Right lobe of liver (tissue), 6 donors: ENCODE measurements at regions not wholly inside any gene's neighbourhood (a gene's known extent, or its start where the extent isn't known, plus 50 kb on each side); places are given as distances from the start of the nearest gene placed in this dataset.
A peak's percentile ranks its signal among the peaks of the same experiment; 100 is the strongest.

Source experiments
- ATAC-seq, 4 donors: fragments of 200-7000 bp; cut with Tn5 transposase; one replicate each; pipeline ENCODE4 v1.9.1; 2020; ENCODE audit warnings: mild to moderate bottlenecking in 4 of 4, moderate library complexity in 4 of 4
- DNase-seq, 3 donors: peaks; one replicate each; pipeline ENCODE4 v3.0.0-alpha.2; 2020
- H3K27ac ChIP-seq, 3 donors: fragments of 200-600 bp; one replicate each; pipeline ENCODE4 v1.8.0; 2022
- H3K27me3 ChIP-seq, 2 donors: fragments of 200-600 bp; one replicate each; pipeline ENCODE4 v1.8.0; 2022
- H3K36me3 ChIP-seq, 4 donors: fragments of 200-600 bp; sonication (generic) in 1 of 4; one replicate each; pipeline versions ENCODE4 v1.5.1 to v1.8.0; 2017 to 2022; ENCODE audit warnings: control low read depth in 1 of 4
- H3K4me1 ChIP-seq, 4 donors: fragments of 200-600 bp; sonication (generic) in 1 of 4; one replicate each; pipeline versions ENCODE4 v1.5.1 to v1.8.0; 2017 to 2022; ENCODE audit warnings: control low read depth in 1 of 4
- H3K4me3 ChIP-seq, 3 donors: fragments of 200-600 bp; one replicate each; pipeline ENCODE4 v1.8.0; 2022
- H3K9me3 ChIP-seq, 4 donors: fragments of 200-600 bp; sonication (generic) in 1 of 4; one replicate each; pipeline versions ENCODE4 v1.5.1 to v1.8.0; 2017 to 2022; ENCODE audit warnings: control low read depth in 1 of 4
- POLR2A ChIP-seq: fragments of 450-650 bp; IDR thresholded peaks from one replicate; pipeline ENCODE4 v1.6.1; 2017; ENCODE audit warnings: antibody characterized with exemption, mild to moderate bottlenecking
- WGBS: methylation state at CpG from one replicate; pipeline ENCODE4 v1.1.6; 2018; ENCODE audit warnings: low coverage, low lambda C conversion rate; ENCODE audit not compliant: insufficient coverage; ENCODE audit errors: missing lambda C conversion rate; 5-methylcytosine and 5-hydroxymethylcytosine counted together
- intact Hi-C, 2 donors: fragments of 100-400 bp; cut with DNase I; formaldehyde crosslinking; loops; one replicate each; pipeline versions ENCODE4 v1.11.2 to v1.14.1; 2022
- TF ChIP-seq, protein P1 (sequence below), 4 donors: fragments of 200-600 bp in 3 of 4; fragments of 450-650 bp in 1 of 4; IDR thresholded peaks; one replicate each; pipeline versions ENCODE4 v1.5.1 to v1.8.0; 2016 to 2022; ENCODE audit warnings: antibody characterized with exemption in 4 of 4, mild to moderate bottlenecking in 2 of 4
- donor health status: DM: no; HTN: yes; CAD: no.
- donor health status: DM: no; HTN: no; CAD: no.
- donor health status: DM: no; HTN: no; CAD: no.
- donor health status: DM: no; HTN: yes; CAD: no.
- donor health status: DM: no; HTN: yes; CAD: no.

- no peaks in the 10 kb centered on the region for H3K9me3 ChIP-seq
- DNase-seq, result no peak
Measured at GRCh38 chr13:82747958-82748357, 1134.3 kb downstream of the SLITRK1 start.

GRCh38 chr13:82747291-82747690 is 1135.0 kb downstream of the SLITRK1 start:
- no peaks in the 10 kb centered on the region for H3K36me3 ChIP-seq
- WGBS, result 12% methylated on average over 1 of the region's 1 CpG
- no peak for DNase-seq
- no peaks in the 10 kb centered on the region for H3K9me3 ChIP-seq
- no peaks in the 10 kb centered on the region for H3K27me3 ChIP-seq
- intact Hi-C loops, result no loop called here
- no peak overlapping the region for H3K4me3 ChIP-seq
- no peak overlapping the region for H3K27ac ChIP-seq
- H3K4me1 ChIP-seq, result no peaks in the 10 kb centered on the region
- ATAC-seq, result no peak
- no peak for TF ChIP-seq POLR2A
- TF ChIP-seq, protein P1, sequence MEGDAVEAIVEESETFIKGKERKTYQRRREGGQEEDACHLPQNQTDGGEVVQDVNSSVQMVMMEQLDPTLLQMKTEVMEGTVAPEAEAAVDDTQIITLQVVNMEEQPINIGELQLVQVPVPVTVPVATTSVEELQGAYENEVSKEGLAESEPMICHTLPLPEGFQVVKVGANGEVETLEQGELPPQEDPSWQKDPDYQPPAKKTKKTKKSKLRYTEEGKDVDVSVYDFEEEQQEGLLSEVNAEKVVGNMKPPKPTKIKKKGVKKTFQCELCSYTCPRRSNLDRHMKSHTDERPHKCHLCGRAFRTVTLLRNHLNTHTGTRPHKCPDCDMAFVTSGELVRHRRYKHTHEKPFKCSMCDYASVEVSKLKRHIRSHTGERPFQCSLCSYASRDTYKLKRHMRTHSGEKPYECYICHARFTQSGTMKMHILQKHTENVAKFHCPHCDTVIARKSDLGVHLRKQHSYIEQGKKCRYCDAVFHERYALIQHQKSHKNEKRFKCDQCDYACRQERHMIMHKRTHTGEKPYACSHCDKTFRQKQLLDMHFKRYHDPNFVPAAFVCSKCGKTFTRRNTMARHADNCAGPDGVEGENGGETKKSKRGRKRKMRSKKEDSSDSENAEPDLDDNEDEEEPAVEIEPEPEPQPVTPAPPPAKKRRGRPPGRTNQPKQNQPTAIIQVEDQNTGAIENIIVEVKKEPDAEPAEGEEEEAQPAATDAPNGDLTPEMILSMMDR (IDR thresholded peaks at IDR 0.05), result no peak

More at GRCh38 chr13:82747958-82748357, 1134.3 kb downstream of the SLITRK1 start:
- Histone ChIP-seq H3K27me3 (no peaks in the 10 kb centered on the region), H3K4me3 (no peak overlapping the region), H3K36me3 (no peaks in the 10 kb centered on the region), H3K27ac (no peak overlapping the region), H3K4me1 (no peaks in the 10 kb centered on the region)
- no peak for ATAC-seq
- intact Hi-C loops, result no loop called here
- WGBS, result 59% methylated on average over 1 of the region's 1 CpG
- TF ChIP-seq, protein P1 (IDR thresholded peaks at IDR 0.05), result no peak
- no peak for TF ChIP-seq POLR2A

GRCh38 chr13:82740442-82740841 is 1141.8 kb downstream of the SLITRK1 start:
- no peaks in the 10 kb centered on the region for H3K27me3 ChIP-seq
- DNase-seq (no peak), ATAC-seq (no peak)
- no peaks in the 10 kb centered on the region for H3K36me3 ChIP-seq
- no peaks in the 10 kb centered on the region for H3K4me1 ChIP-seq
- no peaks in the 10 kb centered on the region for H3K9me3 ChIP-seq
- H3K4me3 ChIP-seq, result no peak overlapping the region
- 59% methylated on average over 3 of the region's 4 CpGs for WGBS
- TF ChIP-seq, protein P1 (IDR thresholded peaks at IDR 0.05), result no peak
- no peak for TF ChIP-seq POLR2A
- intact Hi-C loops, result no loop called here
- no peak overlapping the region for H3K27ac ChIP-seq

GRCh38 chr13:82739881-82740280 is 1142.4 kb downstream of the SLITRK1 start:
- ATAC-seq (peak in 1 of 4 donors; percentile 29), DNase-seq (no peak)
- WGBS, result 33% methylated on average over 1 of the region's 1 CpG
- Histone ChIP-seq H3K27me3 (no peaks in the 10 kb centered on the region), H3K4me1 (no peaks in the 10 kb centered on the region), H3K36me3 (no peaks in the 10 kb centered on the region), H3K27ac (no peak overlapping the region), H3K4me3 (no peak overlapping the region), H3K9me3 (no peaks in the 10 kb centered on the region)
- intact Hi-C loops, result no loop called here
- TF ChIP-seq, protein P1 (IDR thresholded peaks at IDR 0.05), result peak in 1 of 4 donors; percentile 5
- TF ChIP-seq POLR2A, result no peak

GRCh38 chr13:82729401-82729800 is 1152.9 kb downstream of the SLITRK1 start:
- intact Hi-C loops, result no loop called here
- H3K27me3 ChIP-seq, result no peaks in the 10 kb centered on the region
- H3K27ac ChIP-seq, result no peak overlapping the region
- 56% methylated on average over 1 of the region's 1 CpG for WGBS
- DNase-seq (no peak), ATAC-seq (no peak)
- no peaks in the 10 kb centered on the region for H3K9me3 ChIP-seq
- H3K4me1 ChIP-seq, result no peaks in the 10 kb centered on the region
- no peak overlapping the region for H3K4me3 ChIP-seq
- H3K36me3 ChIP-seq, result no peaks in the 10 kb centered on the region
- no peak for TF ChIP-seq POLR2A
- TF ChIP-seq, protein P1 (IDR thresholded peaks at IDR 0.05), result no peak
